Astrocyte of the spinal cord (primary cell): ENCODE measurements at regions not wholly inside any gene's neighbourhood (a gene's known extent, or its start where the extent isn't known, plus 50 kb on each side); places are given as distances from the start of the nearest gene placed in this dataset.

Experiments
- DNase-seq: peaks from one replicate; pipeline ENCODE4 v3.0.0; 2011; ENCODE audit warnings: low read depth, low spot score
- H3K4me3 ChIP-seq: 2 replicates; pipeline ENCODE4 v1.5.1; 2011; ENCODE audit warnings: low read depth, mild to moderate bottlenecking, low read length, moderate library complexity
- in situ Hi-C: cut with HindIII; loops from 2 replicates; pipeline ENCODE4 v1.10.0; 2017; ENCODE audit warnings: low sequenced_read_pairs
- TF ChIP-seq, protein P1 (sequence below): IDR thresholded peaks from 2 replicates; pipeline ENCODE4 v1.5.1; 2012; ENCODE audit warnings: low read depth, mild to moderate bottlenecking, low read length, inconsistent platforms

DNA sequence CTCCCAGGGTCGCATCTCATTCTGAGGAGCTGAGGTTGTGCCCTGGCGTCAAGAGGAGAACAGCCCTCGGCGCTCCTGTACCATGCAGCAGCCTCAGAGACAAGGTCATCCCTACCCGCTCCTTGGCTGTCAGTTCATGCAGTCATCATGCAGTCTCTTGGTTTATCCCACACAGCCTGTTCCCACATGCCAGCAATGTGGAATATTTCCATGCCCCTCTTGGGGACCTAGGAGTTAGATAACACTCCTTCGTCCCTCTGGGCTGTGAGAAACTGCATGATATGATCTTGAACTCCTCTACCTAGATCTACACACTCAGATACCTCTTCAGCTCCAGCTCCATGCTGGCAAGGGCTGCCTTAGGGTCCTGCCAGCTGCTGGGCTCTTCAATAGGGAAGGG is 97.6 kb downstream of the BOD1 start:
- TF ChIP-seq, protein P1, sequence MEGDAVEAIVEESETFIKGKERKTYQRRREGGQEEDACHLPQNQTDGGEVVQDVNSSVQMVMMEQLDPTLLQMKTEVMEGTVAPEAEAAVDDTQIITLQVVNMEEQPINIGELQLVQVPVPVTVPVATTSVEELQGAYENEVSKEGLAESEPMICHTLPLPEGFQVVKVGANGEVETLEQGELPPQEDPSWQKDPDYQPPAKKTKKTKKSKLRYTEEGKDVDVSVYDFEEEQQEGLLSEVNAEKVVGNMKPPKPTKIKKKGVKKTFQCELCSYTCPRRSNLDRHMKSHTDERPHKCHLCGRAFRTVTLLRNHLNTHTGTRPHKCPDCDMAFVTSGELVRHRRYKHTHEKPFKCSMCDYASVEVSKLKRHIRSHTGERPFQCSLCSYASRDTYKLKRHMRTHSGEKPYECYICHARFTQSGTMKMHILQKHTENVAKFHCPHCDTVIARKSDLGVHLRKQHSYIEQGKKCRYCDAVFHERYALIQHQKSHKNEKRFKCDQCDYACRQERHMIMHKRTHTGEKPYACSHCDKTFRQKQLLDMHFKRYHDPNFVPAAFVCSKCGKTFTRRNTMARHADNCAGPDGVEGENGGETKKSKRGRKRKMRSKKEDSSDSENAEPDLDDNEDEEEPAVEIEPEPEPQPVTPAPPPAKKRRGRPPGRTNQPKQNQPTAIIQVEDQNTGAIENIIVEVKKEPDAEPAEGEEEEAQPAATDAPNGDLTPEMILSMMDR = no peak
- no peak for DNase-seq
- in situ Hi-C loops = no loop called here
- no peak overlapping the region for H3K4me3 ChIP-seq

DNA sequence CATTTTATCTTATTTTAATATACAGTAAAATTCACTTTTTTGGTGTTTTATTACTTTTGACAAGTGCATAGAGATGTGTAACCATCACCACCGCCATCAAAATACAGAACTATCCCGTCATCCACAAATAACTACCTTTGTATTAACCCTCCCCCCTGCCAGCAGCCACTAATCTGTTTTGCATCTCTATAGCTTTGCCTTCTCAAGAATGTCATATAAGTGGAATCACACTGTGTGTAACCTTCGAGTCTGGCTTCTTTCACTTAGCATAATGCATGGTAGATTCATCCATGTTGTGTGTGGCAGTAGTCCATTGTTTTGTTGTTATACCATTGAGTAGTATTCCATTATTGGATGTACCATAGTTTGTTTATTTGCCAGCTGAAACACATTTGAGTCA is 98.8 kb downstream of the BOD1 start:
- H3K4me3 ChIP-seq = no peak overlapping the region
- in situ Hi-C loops = no loop called here
- no peak for DNase-seq
- TF ChIP-seq, protein P1 = no peak

DNA sequence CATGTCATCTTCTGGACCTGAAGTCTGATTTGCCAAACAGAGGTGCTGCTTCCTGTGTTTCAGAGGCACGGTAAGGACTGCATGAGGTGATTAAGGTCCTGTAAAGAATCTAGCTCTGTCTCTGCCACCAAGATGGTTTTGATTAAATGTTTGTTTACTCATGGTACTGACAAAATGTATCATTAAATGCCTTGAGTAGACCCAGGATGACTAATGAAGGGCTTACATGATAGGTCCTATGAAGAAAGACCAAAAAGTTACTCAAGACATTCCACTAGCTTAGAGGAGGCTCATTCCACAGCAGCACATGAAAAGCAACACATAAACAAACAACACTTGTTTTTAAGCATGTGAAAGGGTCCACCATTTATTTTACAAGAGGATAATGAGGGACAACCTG is 100.9 kb downstream of the BOD1 start:
- in situ Hi-C loops = no loop called here
- no peak overlapping the region for H3K4me3 ChIP-seq
- TF ChIP-seq, protein P1 = no peak
- no peak for DNase-seq

DNA sequence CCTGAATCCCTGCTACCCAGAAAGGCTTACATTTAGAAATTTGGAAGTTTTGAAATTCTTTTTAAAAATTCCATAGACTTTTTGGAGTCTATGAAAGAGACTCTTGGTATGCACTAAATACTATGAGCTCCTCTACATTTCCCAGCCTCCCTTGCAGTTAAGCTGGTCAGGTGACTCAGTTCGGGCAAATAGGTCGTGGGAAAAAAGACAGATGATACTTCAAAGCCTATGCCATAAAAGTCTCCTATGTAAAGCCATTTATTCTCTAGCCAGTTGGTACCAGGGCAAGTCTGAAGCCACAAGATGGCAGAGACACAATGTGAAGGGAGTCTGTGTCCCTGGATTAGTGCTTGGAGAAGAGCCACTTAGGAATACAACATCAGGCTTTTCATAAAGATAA is 101.8 kb downstream of the BOD1 start:
- no peak for DNase-seq
- TF ChIP-seq, protein P1 = no peak
- in situ Hi-C loops = no loop called here
- no peak overlapping the region for H3K4me3 ChIP-seq

DNA sequence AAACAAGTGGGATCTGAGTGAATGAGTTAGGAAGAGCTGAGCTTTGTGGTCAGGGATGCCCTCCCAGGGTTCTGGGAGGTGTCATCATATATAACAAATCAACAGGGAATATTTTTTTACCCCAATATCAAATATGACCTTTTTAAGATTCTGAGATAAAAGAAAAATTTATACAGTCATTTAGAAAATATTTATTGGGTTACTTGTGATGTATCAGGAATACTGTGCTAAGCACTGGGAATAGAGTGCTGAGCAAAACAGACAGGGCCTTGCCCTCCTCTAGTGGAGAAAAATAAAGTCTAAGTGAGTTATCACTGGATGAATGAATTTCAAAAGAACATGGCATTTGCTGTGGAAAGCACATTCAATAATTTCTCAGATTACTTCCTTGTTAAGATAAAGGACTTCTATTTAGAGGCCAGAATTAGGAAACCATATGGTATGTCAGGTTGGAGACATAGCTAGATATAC is 102.9 kb downstream of the BOD1 start:
- peak; percentile 70 for DNase-seq
- in situ Hi-C loops = no loop called here
- TF ChIP-seq, protein P1 = peak; percentile 9
- no peak overlapping the region for H3K4me3 ChIP-seq

DNA sequence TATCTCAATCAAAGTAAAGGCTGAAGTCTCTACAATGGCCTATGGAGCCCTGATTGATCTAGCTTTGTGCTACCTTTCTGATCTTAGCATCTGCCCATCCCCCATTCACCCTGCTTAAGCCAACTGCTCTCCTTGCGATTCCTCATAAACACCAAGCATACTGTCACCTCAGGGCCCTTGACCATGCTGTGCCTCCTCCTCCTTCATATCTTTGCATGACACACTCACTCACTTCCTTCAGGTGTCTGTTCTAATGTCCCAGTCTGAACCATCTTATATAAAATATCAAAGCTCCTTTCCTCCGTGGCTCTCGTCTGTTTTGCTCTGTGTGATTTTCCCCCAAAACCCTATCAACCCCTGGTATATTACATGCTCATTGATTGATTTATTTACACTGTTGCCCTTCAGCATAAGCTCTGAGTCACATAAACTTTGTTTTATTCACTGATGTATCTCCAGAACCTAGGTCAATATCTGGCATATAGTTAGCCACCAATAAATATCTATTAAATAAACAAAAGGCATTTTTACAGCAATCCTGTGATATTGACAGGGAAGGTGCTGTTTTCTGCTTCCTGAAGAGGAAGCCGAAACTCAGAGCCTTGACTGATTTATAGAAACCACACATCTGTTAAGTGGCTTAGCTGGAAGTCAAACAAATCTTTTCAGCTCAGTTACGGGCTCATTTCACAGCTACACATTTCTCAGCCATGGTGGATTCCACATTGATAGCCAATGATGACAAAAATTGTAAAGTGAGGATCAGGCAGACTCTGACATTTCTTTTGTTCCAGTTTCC is 103.6 kb downstream of the BOD1 start:
- TF ChIP-seq, protein P1 = no peak
- no peak overlapping the region for H3K4me3 ChIP-seq
- in situ Hi-C loops = no loop called here
- no peak for DNase-seq
